HG02798 (cell line): ENCODE measurements at regions not wholly inside any gene's neighbourhood (a gene's known extent, or its start where the extent isn't known, plus 50 kb on each side); places are given as distances from the start of the nearest gene placed in this dataset.
"Not testable (repeated sequence)": the region's sequence is repeated elsewhere in the genome, so short reads cannot be mapped to it uniquely, and the experiment has no call there.

ENCODE experiments used
- ATAC-seq: cut with Tn5 transposase; IDR thresholded peaks from one replicate; pipeline ENCODE4 v1.9.1; 2021; ENCODE audit warnings: mild to moderate bottlenecking; ENCODE audit not compliant: unreplicated experiment, poor library complexity

GRCh38 chr4:158053801-158054200 lies 119.0 kb downstream of the GASK1B start:
- ATAC-seq: no peak

GRCh38 chr4:158053086-158053485 lies 119.7 kb downstream of the GASK1B start:
- ATAC-seq: no peak

GRCh38 chr4:158051401-158052235 lies 121.2 kb downstream of the GASK1B start:
- no peak for ATAC-seq

- ATAC-seq: no peak
Measured at GRCh38 chr4:158050942-158051341, 121.9 kb downstream of the GASK1B start.

- no peak for ATAC-seq
Measured at GRCh38 chr4:158046345-158046744, 126.5 kb downstream of the GASK1B start.

GRCh38 chr4:158043971-158044618 lies 128.7 kb downstream of the GASK1B start:
- no peak for ATAC-seq

- no peak for ATAC-seq
Measured at GRCh38 chr4:158042591-158043030, 130.2 kb downstream of the GASK1B start.

- no peak for ATAC-seq
Measured at GRCh38 chr4:158038718-158039117, 134.1 kb downstream of the GASK1B start.

- ATAC-seq: no peak
Measured at GRCh38 chr4:158036998-158037397, 135.8 kb downstream of the GASK1B start.

GRCh38 chr4:158035662-158036195 lies 137.1 kb downstream of the GASK1B start:
- no peak for ATAC-seq

GRCh38 chr4:158033416-158034120 lies 139.3 kb downstream of the GASK1B start:
- no peak for ATAC-seq

- ATAC-seq: no peak
Measured at GRCh38 chr4:158032733-158033415, 140.0 kb downstream of the GASK1B start.

- not testable (repeated sequence) for ATAC-seq
Measured at GRCh38 chr4:158028381-158028780, 144.4 kb downstream of the GASK1B start.

GRCh38 chr4:158025131-158025530 lies 147.7 kb downstream of the GASK1B start:
- no peak for ATAC-seq

GRCh38 chr4:158020734-158021346 lies 152.0 kb downstream of the GASK1B start:
- no peak for ATAC-seq

GRCh38 chr4:158020176-158020575 lies 152.6 kb downstream of the GASK1B start:
- no peak for ATAC-seq

- ATAC-seq: no peak
Measured at GRCh38 chr4:158018831-158019230, 154.0 kb downstream of the GASK1B start.

GRCh38 chr4:158018221-158018830 lies 154.5 kb downstream of the GASK1B start:
- ATAC-seq: no peak

- no peak for ATAC-seq
Measured at GRCh38 chr4:158016511-158016910, 156.3 kb downstream of the GASK1B start.
